Naive B cell (primary cell): ENCODE measurements at regions not wholly inside any gene's neighbourhood (a gene's known extent, or its start where the extent isn't known, plus 50 kb on each side); places are given as distances from the start of the nearest gene placed in this dataset.

Experiments used
- ATAC-seq, 2 donors: fragments of 150-1000 bp; cut with Tn5 transposase; 2 replicates each; pipeline ENCODE4 v1.10.0; 2021; ENCODE audit warnings: low read depth in 2 of 2, mild to moderate bottlenecking in 2 of 2, moderate library complexity in 2 of 2
- DNase-seq: peaks from one replicate; pipeline ENCODE4 v3.0.0; 2022
- H3K27ac Mint-ChIP-seq, 6 donors: one replicate each; pipeline ENCODE4 v1.8.0; 2020 to 2022; ENCODE audit warnings: mild to moderate bottlenecking in 6 of 6, mixed read lengths in 6 of 6, moderate library complexity in 5 of 6, inconsistent platforms in 2 of 6
- H3K27me3 Mint-ChIP-seq, 3 donors: one replicate each; pipeline ENCODE4 v1.8.0; 2021 to 2022; ENCODE audit warnings: mixed read lengths in 3 of 3, mild to moderate bottlenecking in 1 of 3
- H3K36me3 Mint-ChIP-seq, 2 donors: one replicate each; pipeline ENCODE4 v1.8.0; 2020 to 2022; ENCODE audit warnings: mixed read lengths in 2 of 2, inconsistent platforms in 1 of 2, mild to moderate bottlenecking in 1 of 2
- H3K4me1 Mint-ChIP-seq, 3 donors: one replicate each; pipeline ENCODE4 v1.8.0; 2020 to 2022; ENCODE audit warnings: mixed read lengths in 3 of 3, inconsistent platforms in 1 of 3, mild to moderate bottlenecking in 1 of 3, moderate library complexity in 1 of 3
- H3K4me3 Mint-ChIP-seq, 8 donors: one replicate each; pipeline ENCODE4 v1.8.0; 2020 to 2022; ENCODE audit warnings: mild to moderate bottlenecking in 8 of 8, mixed read lengths in 8 of 8, moderate library complexity in 8 of 8, inconsistent platforms in 2 of 8
- H3K9me3 Mint-ChIP-seq, 7 donors: one replicate each; pipeline ENCODE4 v1.8.0; 2020 to 2022; ENCODE audit warnings: mixed read lengths in 7 of 7, mild to moderate bottlenecking in 5 of 7, inconsistent platforms in 2 of 7, moderate library complexity in 1 of 7

- no peaks in the 10 kb centered on the region for H3K4me1 Mint-ChIP-seq
- no peaks in the 10 kb centered on the region for H3K36me3 Mint-ChIP-seq
- DNase-seq (no peak), ATAC-seq (no peak)
- H3K27me3 Mint-ChIP-seq, result peaks cover 19 to 25% (median 21%) of the 10 kb centered on the region in 3 donors
- H3K9me3 Mint-ChIP-seq, result no peaks in the 10 kb centered on the region
- H3K4me3 Mint-ChIP-seq, result no peak overlapping the region
- H3K27ac Mint-ChIP-seq, result no peak overlapping the region
Observed at GRCh38 chr20:52242237-52243230, 51.0 kb upstream of the ZFP64 start.
